ENCODE measurements at regions not wholly inside any gene's neighbourhood (a gene's known extent, or its start where the extent isn't known, plus 50 kb on each side); places are given as distances from the start of the nearest gene placed in this dataset.

GRCh38 chr9:119003882-119004617 lies 365.2 kb downstream of the BRINP1 start:
- DNase-seq (ENCODE audit: low read depth) = no peak

GRCh38 chr9:119004618-119004990 lies 364.6 kb downstream of the BRINP1 start:
- no peak for DNase-seq (ENCODE audit: low read depth)

DNA sequence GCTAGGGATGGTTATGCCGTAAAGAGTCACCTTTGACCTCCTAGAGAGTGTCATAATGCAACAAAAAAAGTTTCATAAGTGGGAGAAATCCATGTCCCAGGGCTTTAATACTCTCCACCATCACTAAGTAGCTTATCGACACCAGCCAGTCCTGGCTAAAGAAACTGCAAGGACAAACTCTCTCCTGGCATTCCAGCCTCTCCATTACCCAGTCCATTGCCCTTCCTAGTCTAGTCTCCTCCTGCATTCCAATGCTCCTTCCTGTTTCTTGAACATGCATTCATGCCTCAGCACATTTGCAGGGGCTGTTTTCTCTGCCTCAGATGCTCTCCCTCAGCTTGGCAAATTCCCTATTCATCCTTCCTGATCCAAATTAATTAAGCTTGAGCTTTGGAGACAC lies 364.1 kb downstream of the BRINP1 start:
- no peak for DNase-seq (ENCODE audit: low read depth)

DNA sequence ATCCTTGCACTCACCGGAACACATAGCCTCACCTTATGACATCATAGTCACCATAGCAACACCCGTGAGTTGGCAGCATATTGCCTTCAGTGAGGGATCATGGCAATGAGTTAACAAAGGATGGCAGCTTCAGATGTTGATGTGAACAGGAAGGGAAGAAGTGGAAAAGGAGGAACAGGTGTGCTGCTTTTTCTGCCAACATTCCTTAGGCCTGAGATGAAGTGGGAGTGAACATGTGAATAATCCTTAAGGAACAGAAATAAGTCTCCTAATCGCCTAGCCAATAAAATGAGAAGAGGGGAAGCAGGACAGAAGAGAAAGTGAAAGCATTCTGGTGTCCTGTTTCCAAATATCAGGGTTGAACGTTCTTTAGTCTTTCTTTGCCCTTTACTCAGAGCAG lies 360.0 kb downstream of the BRINP1 start:
- DNase-seq (ENCODE audit: low read depth) = no peak

DNA sequence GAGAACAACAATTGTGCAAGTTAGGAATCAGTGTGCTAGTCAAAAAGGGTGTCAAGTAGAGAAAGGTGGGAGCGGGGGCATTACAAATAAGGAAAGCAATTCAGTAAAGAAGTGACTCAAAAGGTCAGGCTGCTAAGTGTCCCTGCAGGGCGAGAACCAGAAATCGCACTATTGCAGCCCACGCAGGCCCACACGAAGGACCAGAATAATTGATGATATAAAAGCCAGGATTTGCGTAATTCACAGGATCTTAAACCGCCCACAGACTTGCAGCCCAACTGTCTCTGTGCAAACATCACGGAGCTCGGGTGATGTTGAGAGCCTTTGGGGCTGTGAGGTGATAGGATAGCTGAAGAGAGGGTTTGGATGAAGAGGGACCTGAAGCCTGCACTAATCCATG lies 349.0 kb downstream of the BRINP1 start:
- no peak for DNase-seq (ENCODE audit: low read depth)

DNA sequence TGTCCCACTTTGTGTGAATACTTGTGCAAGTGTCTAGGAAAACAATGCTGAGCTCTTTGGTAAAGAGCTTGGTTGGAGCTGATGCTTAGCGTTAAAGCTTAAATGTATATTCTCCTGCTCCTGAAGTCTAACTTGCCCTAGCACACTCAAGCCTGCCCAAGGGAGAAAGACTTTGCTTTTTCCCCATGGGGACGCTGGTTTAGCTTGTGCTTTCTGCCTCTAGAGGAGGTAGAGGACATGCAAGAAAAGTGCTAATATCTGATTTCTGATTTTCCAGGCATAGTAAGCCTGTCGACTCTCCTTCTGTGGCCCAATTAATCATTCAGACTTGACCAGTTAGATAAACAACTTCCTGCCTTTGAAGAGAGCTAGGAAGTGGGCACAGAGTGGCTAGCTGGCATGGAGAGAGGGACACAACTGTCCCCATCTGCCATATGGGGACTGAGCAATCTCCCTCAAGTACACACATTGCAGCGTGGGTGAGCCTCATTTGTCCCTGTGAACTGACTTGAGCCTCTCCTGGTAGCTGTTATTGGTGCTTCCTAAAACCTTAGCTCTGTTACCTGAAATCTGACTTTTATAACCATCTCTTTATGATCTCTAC lies 348.4 kb downstream of the BRINP1 start:
- no peak for DNase-seq (ENCODE audit: low read depth)

DNA sequence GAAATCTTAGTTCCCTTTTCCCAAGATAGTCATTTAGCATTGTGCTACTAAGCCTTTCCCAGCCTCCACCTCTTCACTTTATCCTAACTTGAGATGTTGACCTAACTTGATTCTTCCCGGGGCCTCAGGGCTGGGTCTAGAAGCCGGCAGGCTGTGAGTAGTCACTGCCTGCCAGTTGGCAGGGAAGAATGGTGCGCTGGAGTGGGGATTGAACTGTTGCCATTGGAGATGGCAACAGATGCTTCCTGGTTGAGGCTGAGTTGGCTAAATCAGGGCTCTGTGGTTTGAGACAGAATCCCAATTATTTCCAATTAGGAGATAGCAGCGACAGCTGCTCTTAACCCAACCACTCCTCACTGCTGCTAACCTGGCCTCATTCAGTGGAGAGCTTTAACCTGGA lies 343.1 kb downstream of the BRINP1 start:
- DNase-seq (ENCODE audit: low read depth) = no peak

- DNase-seq (ENCODE audit: low read depth) = no peak
These were observed 341.1 kb downstream of the BRINP1 start for GRCh38 chr9:119027901-119028699.

- no peak for DNase-seq (ENCODE audit: low read depth)
These were observed 339.3 kb downstream of the BRINP1 start for GRCh38 chr9:119029886-119030285.

DNA sequence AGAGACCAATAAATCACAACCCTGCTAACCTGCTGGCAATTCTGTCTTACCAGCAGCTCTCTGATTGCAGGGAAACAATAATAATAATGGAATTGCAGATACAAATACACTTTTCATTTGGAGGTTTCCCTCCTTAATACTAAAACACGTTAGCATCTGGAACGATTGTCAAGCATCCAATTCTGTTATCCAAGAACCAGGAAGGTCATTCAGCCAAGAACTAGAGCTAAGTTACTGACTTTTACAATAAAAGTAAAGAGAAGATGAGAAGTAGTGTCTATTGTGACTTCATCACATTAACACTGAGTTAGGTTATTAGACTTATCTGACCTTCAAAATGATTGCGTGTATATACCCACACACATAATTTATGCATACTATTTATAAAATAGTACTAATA lies 335.6 kb downstream of the BRINP1 start:
- peak; percentile 16 for DNase-seq (ENCODE audit: low read depth)

GRCh38 chr9:119036969-119037368 lies 332.3 kb downstream of the BRINP1 start:
- DNase-seq (ENCODE audit: low read depth) = no peak

GRCh38 chr9:119043996-119044395 lies 325.2 kb downstream of the BRINP1 start:
- DNase-seq (ENCODE audit: low read depth) = no peak

DNA sequence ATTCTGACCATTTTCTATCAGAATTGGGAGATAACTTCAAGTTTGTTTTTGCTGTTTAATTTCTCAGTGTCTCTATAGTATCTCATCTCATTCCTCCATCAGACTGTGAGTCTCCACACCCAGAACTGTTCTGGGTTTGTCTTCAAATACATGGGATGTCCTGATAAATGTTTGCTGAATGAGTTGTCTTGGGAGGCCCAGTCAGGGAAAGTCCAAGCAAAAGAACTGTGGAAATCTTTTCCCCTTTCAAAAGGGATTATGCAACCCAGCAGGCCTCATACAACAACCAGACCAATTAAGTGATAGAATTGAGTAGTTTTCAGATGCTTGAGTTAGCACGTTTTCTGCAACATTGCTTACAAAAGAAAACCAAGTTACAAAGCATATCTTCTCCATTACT lies 324.4 kb downstream of the BRINP1 start:
- DNase-seq (ENCODE audit: low read depth) = no peak

GRCh38 chr9:119047513-119048307 lies 321.5 kb downstream of the BRINP1 start:
- no peak for DNase-seq (ENCODE audit: low read depth)

GRCh38 chr9:119050281-119050680 lies 319.0 kb downstream of the BRINP1 start:
- DNase-seq (ENCODE audit: low read depth) = no peak

DNA sequence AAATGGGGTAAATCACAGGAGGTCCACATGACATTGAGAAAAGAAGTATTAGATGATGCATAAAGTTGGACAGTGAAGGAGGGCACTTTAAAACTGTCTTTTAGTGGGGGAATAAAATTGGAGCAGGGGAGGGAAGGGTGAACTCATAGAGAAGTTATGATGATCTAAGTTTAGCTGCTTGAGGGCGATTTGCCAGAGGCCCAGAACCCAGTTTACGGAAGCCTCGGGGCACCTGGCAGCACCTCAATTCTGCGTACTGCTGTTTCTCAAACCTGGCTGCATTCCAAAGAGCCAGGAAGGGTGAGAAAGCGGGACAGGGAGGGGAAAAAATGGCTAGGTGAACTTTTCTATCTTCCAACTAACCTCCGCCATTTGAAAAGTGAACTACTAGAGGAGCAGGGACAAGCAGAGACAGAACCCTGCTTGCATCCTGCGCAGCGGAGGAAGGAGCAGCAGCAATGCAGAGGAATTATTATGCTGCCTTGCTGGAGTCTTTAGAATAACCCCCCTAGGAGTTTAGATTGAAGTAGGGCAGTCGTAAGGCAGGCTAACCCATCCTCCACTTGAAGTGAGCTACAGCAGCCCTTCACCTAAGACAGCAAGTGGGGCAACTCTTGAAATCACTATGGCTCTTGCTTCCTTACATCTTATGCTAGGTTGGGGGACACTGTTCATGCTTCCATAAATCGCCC lies 316.8 kb downstream of the BRINP1 start:
- no peak for DNase-seq (ENCODE audit: low read depth)

GRCh38 chr9:119053070-119053469 lies 316.2 kb downstream of the BRINP1 start:
- DNase-seq (ENCODE audit: low read depth) = no peak

- no peak for DNase-seq (ENCODE audit: low read depth)
These were observed 308.4 kb downstream of the BRINP1 start for GRCh38 chr9:119060629-119061385.

DNA sequence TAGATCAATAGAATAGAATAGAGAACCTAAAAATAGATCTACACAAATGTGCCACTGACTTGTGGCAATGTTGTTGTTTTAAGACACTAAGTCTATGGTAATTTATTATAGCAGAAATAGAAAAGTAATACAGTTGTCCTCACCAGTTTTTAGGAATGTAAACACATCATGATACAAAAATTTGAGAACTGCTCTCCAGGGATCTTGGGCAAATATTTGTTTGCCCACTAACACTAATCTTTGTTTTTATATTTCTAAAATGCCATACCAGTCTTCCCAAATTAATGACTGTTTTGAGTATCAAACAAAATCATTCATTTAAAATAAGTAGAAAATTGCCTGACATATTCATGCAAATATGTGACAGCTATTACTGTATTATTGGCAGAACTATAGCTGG lies 297.6 kb downstream of the BRINP1 start:
- DNase-seq (ENCODE audit: low read depth) = no peak

DNA sequence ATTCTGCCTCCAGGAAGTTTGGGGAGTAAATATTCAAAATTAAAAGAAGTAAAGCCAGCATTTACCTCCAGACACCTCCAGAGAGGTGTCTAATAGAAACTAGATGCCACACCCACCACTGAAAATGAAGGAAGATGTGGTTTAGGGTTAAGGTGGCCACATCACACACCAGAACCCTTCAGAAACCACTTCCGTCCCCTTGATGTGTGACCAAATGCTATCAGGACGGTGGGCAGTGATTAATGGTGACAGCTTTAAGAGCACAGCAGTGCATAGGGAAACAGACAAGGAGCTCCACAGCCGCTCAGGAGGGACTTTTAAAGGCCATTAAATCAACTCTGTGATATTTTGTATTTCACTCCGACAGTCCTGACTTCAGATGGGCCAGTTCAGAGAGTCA lies 295.2 kb downstream of the BRINP1 start:
- DNase-seq (ENCODE audit: low read depth) = no peak

DNA sequence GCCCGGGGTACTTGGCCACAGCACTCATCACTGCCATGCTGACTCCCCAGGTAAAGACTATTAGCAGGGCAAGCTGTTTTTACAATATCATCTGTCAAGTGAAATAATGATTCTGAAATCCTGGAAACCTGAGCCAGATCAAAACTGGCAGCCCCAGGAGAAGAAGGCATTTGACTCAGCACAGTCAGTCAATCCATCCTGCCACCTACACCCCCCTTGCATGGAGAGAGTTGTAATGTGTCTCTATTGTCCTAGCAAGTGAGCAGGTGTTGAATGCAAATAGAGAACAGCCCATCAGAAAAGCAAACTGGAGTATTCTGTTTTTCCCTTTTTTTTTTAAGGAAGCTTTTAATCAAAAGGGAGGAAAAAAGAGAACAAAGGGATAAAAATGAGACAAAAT lies 291.2 kb downstream of the BRINP1 start:
- DNase-seq (ENCODE audit: low read depth) = no peak

Measured in forelimb muscle (tissue), 1 donor.